ENCODE measurements at regions not wholly inside any gene's neighbourhood (a gene's known extent, or its start where the extent isn't known, plus 50 kb on each side); places are given as distances from the start of the nearest gene placed in this dataset.
A peak's percentile ranks its signal among the peaks of the same experiment; 100 is the strongest.
"Not testable (repeated sequence)": the region's sequence is repeated elsewhere in the genome, so short reads cannot be mapped to it uniquely, and the experiment has no call there.

- DNase-seq, result no peak
Measured at GRCh38 chr20:29763821-29764511, 1493.5 kb upstream of the DEFB115 start.

DNA sequence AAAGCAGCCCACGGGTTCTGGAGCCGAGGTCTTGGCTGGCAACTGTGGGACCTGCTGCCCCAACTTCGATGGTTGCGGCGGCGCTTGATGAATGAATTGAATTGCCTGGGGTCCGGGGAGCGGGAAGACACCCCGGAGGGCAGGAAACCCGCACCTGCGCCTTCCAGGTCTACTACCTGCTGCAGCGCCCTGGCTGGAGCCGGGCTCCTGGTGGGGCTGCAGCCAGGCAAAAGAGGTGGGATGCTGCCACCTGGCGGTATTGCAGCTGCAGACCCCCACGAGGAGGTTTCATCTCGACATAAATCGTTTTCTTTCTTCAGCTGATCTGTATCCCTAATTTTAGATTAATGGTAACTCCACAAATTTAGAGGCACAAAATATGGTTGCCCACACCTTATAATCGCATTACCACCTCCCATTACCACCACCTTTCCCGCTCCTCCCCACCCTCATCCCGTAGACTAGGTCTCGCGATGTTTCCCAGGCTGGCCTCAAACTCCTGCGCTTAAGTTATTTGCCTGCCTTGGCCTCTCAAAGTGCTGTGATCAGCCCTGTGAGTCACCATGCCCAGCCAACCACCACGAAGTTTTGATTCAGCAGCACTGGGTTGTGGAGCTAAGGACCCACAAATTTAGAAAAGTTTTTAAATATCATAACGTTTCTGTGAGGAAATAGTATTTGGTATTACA, 1492.4 kb upstream of the DEFB115 start:
- DNase-seq, result not testable (repeated sequence)

- not testable (repeated sequence) for DNase-seq
Measured at GRCh38 chr20:29778033-29778432, 1479.4 kb upstream of the DEFB115 start.

- not testable (repeated sequence) for DNase-seq
Measured at GRCh38 chr20:29781217-29781616, 1476.2 kb upstream of the DEFB115 start.

- not testable (repeated sequence) for DNase-seq
Measured at GRCh38 chr20:29781891-29782290, 1475.6 kb upstream of the DEFB115 start.

- DNase-seq, result not testable (repeated sequence)
Measured at GRCh38 chr20:29787456-29787855, 1470.0 kb upstream of the DEFB115 start.

GRCh38 chr20:29790510-29790909, 1467.0 kb upstream of the DEFB115 start:
- DNase-seq, result no peak

DNA sequence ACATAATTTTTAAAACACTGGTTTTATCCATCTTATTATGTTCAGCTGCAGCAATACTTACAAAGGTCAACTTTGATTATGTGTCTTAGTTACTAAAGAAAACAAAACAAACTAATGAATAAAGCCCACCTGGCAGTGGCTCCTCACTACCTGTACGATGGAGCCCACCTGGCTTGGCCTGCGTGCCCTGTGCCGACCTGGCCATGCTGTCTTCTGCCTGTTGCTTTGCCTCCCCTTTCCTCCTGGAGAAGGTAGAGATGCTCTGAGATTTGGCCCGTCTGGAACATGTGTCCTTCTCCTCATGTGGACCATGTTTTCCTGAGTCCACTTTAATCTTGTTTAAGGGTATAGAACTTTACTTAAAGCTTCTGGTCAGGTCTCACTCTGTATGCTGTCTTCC, 1426.0 kb upstream of the DEFB115 start:
- not testable (repeated sequence) for DNase-seq

- not testable (repeated sequence) for DNase-seq
Measured at GRCh38 chr20:29868014-29868413, 1389.5 kb upstream of the DEFB115 start.

DNA sequence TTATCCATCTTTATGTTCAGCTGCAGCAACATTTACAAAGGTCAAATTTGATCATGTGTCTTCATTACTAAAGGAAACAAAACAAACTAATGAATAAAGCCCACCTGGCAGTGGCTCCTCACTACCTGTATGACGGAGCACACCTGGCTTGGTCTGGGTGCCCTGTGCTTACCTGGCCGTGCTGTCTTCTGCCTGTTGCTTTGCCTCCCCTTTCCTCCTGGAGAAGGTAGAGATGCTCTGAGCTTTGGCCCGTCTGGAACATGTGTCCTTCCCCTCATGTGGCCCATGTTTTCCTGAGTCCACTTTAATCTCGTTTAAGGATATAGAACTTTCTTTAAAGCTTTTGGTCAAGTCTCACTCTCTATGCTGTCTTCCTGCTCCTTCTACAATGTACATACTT, 1388.8 kb upstream of the DEFB115 start:
- DNase-seq, result not testable (repeated sequence)

DNA sequence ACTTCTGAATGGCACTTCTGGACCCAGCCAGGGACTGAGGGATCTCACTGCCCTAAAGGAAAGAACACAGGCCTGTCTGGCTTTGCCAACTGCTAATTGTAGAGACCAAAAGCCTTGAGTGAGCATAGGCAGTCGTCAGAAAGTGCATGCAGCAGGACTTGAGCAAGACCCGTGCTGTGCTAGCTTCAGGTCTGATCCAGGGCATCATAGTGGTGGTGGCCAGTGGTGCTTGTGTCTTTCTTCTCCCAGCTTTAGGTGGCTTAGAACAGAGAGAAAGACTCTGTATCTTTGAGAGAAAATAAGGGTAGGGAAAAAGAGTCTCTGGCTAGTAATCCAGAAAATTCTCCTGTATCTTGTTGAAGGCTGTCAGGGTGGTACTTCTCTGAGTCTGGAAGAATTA, 1385.6 kb upstream of the DEFB115 start:
- DNase-seq, result not testable (repeated sequence)

- DNase-seq, result peak; percentile 17
Measured at GRCh38 chr20:29873946-29874345, 1383.5 kb upstream of the DEFB115 start.

DNA sequence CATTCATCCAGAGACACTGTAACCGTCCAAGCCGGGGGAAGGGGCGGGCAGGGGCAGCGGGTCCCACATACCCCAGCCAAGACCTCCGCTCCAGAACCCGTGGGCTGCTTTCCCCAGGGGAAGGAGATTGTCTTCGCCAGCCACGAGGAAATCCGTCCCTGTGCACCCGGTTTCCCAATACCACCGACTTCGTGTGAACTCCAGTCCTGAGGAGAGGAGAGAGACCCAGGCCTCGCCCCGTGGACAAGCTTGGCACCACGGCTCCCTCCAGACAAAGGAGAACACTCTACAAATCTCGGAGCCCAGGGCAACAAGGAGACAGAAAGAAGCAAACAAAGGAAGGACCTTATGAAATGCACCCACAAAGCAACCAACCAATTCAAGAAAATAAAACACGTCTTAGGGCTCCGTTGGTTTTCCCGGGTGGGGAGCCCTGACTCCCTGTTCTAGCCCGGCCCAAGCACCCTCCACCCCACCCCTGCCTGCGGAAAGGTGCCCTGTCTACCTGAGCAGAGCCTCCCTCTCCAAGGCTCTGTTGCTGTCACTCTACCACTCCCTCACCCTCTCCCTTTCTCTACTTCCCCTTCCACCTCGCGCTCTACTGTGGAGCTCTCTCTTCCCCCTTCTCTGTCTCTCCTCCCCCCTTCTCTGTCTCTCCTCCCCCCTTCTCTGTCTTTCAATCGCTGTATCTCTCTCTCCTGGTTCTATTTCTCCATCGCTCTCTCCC, 1382.8 kb upstream of the DEFB115 start:
- DNase-seq, result no peak

DNA sequence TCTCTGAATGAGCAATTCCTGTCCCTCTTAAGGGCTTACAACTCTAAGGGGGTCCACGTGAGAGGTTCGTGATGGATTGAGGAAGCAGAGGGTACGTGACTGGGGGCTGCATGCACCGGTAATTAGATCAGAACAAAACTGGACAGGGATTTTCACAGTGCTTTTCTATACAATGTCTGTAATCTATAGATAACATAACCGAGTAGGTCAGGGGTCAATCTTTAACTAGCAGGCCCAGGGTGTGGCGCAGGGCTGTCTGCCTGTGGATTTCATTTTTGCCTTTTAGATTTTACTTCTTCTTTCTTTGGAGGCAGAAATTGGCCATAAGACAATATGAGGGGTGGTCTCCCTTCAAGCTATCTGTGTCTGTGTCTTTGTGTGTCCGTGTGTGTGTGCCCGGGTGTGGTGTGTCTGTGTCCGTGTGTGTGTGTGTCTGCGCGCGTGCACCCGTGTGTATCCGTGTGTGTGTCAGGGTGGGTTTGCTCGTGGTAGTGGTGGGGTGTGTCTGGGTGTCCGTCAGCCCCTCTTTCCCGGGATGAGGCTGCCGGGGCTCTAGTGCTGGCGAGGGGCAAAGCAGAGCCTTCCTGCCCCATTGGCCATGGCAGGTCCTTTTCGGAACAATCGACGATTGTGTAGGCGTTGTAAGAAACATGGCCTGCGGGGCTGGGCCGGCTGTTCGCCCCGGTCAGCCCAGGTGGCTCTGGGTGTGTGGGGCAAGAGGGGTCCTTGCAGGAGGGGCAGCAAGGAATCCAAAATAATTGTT, 1382.0 kb upstream of the DEFB115 start:
- not testable (repeated sequence) for DNase-seq

- not testable (repeated sequence) for DNase-seq
Measured at GRCh38 chr20:29876084-29876910, 1381.2 kb upstream of the DEFB115 start.

- no peak for DNase-seq
Measured at GRCh38 chr20:29876911-29877285, 1380.6 kb upstream of the DEFB115 start.

DNA sequence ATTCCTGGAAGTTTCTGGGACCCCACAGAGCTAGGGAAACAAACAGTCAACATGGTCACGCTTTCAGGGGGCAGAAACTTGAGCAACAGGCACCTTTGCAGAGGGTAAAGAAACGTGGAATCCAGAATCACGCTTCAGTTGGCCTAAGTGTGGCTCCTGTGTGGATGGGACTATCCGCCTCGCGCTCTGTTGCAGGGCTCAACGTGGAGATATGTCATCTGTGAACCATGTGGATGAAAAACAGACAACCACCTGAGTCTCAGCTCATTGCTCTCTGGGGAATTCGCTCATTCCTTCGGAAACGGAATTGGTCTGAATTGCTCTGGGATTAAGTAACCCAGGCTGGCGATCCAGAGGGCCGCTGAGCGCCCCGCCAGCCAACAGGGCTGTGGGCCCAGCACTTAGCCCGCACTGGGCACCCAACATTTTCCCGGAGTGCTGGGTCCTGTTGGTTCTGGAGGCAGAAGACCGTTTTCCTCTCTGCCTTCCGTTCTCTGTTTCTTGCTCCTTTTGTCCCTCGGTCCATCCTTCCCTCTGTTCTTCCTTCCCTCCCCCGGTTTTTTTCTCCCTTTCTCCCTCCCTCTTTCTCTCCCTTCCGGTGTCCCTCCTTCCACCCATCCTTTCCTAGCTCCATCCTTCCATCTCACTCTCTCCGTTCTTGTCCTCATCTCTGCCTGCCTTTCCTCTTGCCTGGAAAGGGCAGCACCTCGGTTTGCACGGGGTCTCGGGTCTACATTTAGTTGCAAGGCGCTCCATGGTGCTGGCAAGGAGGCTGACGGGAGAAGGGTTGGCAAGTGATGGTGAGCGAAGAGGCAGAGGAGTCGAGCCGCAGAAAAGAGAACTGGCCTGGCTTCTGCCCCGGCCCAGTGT, 1379.8 kb upstream of the DEFB115 start:
- not testable (repeated sequence) for DNase-seq

- peak; percentile 78 for DNase-seq
Measured at GRCh38 chr20:29878281-29878741, 1379.2 kb upstream of the DEFB115 start.

- DNase-seq, result no peak
Measured at GRCh38 chr20:29878777-29879442, 1378.6 kb upstream of the DEFB115 start.

DNA sequence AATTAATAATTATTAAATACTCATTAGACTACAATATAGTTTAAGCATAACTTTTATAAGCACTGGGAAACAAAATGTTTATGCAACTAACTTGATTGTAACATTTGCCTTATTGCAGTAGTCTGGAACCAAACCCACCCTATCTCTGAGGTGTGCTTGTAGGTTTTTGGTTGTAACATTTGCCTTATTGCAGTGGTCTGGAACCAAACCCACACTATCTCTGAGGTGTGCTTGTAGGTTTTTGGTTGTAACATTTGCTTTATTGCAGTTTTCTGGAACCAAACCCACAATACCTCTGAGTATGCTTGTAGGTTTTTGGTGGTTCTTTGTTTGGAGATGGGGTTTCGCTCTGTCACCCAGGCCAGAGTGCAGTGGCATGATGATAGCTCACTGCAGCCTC, 1376.4 kb upstream of the DEFB115 start:
- DNase-seq, result not testable (repeated sequence)

Measured in NCI-H774 (cell line).